Chondrocyte (in vitro differentiated cells): ENCODE measurements at regions not wholly inside any gene's neighbourhood (a gene's known extent, or its start where the extent isn't known, plus 50 kb on each side); places are given as distances from the start of the nearest gene placed in this dataset.

Source experiments
- DNase-seq: peaks from one replicate; pipeline ENCODE4 v3.0.0; 2021; ENCODE audit warnings: mixed read lengths, low spot score
- H3K27ac Mint-ChIP-seq: one replicate; pipeline ENCODE4 v1.8.0; 2021; ENCODE audit warnings: mild to moderate bottlenecking, moderate library complexity, mixed read lengths; ENCODE audit not compliant: unreplicated experiment
- H3K27me3 Mint-ChIP-seq: 2 replicates; pipeline ENCODE4 v1.8.0; 2021; ENCODE audit warnings: low read depth, mixed read lengths
- H3K36me3 Mint-ChIP-seq: 2 replicates; pipeline ENCODE4 v1.8.0; 2021; ENCODE audit warnings: low read depth, mixed read lengths
- H3K4me1 Mint-ChIP-seq: 2 replicates; pipeline ENCODE4 v1.8.0; 2021; ENCODE audit warnings: low read depth, mild to moderate bottlenecking, mixed read lengths
- H3K4me3 Mint-ChIP-seq: one replicate; pipeline ENCODE4 v1.8.0; 2021; ENCODE audit warnings: mild to moderate bottlenecking, moderate library complexity, mixed read lengths; ENCODE audit not compliant: unreplicated experiment
- H3K9me3 Mint-ChIP-seq: 2 replicates; pipeline ENCODE4 v1.8.0; 2021; ENCODE audit warnings: low read depth, mixed read lengths
- TF ChIP-seq, protein P1 (sequence below): fragments of 200-600 bp; sonication (generic); IDR thresholded peaks from 2 replicates; pipeline ENCODE4 v1.5.0; 2021; ENCODE audit warnings: antibody characterized with exemption, mild to moderate bottlenecking, moderate library complexity

DNA sequence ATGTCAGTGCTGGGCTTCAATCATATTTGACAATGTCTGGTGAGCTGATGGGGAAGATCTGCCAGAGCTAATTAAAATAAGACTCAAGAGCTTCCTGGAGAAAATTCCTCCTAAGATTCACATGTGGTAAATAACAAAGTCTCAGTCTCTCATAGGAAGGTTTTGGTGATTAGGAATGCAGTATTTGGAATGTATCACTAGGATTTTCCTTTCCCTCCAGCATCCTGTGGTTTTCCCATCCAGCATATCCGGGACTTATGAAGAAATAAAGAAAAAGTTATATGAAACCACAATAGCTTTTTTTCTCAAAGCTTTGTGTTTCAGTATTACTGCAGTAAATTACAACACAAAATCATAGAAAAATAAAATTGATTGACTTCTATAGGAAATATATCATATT is 1597.1 kb downstream of the ADGRL3 start:
- no peaks in the 10 kb centered on the region for H3K27me3 Mint-ChIP-seq
- no peak overlapping the region for H3K4me3 Mint-ChIP-seq
- peaks cover 2% of the 10 kb centered on the region for H3K9me3 Mint-ChIP-seq
- H3K36me3 Mint-ChIP-seq, result no peaks in the 10 kb centered on the region
- peaks cover 9% of the 10 kb centered on the region for H3K4me1 Mint-ChIP-seq
- TF ChIP-seq, protein P1, sequence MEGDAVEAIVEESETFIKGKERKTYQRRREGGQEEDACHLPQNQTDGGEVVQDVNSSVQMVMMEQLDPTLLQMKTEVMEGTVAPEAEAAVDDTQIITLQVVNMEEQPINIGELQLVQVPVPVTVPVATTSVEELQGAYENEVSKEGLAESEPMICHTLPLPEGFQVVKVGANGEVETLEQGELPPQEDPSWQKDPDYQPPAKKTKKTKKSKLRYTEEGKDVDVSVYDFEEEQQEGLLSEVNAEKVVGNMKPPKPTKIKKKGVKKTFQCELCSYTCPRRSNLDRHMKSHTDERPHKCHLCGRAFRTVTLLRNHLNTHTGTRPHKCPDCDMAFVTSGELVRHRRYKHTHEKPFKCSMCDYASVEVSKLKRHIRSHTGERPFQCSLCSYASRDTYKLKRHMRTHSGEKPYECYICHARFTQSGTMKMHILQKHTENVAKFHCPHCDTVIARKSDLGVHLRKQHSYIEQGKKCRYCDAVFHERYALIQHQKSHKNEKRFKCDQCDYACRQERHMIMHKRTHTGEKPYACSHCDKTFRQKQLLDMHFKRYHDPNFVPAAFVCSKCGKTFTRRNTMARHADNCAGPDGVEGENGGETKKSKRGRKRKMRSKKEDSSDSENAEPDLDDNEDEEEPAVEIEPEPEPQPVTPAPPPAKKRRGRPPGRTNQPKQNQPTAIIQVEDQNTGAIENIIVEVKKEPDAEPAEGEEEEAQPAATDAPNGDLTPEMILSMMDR, result no peak
- H3K27ac Mint-ChIP-seq, result no peak overlapping the region
- DNase-seq, result no peak

DNA sequence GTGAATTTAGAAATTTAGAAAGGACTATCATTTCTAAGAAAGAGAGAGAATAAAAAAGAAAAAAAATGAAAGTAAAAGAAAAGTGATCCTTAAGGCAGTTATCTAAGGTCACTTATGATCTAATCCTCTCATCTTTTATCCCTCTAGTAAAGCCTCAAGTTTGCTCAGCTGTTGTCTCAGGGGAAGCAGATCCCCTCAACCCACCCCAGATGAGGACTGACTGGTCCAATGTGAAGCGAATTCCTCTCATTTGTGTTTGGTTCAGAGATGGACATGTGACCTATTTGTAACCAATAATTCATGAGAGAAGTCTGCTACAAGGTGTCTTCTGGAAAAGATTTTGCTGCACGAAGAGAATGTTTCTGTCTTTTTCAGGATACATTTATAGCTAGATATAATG is 1591.3 kb downstream of the ADGRL3 start:
- H3K9me3 Mint-ChIP-seq, result no peaks in the 10 kb centered on the region
- no peak overlapping the region for H3K4me3 Mint-ChIP-seq
- H3K27me3 Mint-ChIP-seq, result no peaks in the 10 kb centered on the region
- DNase-seq, result no peak
- TF ChIP-seq, protein P1, result no peak
- H3K27ac Mint-ChIP-seq, result no peak overlapping the region
- H3K36me3 Mint-ChIP-seq, result no peaks in the 10 kb centered on the region
- no peaks in the 10 kb centered on the region for H3K4me1 Mint-ChIP-seq

DNA sequence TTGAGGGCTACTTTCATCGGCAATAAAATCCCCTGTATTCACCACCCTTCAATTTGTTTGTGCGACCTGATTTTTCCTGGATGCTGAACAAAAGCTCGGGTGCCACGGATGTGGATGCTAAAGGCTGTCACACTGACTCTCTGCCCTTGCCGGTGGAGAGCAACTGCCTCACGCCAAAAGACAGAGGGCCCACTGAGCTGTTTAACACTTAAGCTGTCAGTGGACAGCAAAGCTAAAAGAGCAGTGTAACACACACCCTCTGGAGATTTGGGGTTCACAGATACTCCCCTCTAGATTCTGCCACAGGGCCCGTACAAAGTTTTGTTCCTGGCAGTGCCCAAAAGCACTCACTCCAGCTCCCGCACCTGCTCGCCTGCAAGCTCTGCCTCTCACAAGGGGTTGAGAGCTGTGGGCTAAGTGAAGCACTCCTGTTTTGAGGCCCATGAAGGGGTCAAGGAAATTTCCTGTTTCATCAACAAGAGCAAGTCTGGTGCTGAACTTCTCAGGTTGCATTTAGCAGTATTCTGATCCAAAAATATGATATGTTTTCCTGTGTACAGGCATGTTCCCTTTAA is 1571.9 kb downstream of the ADGRL3 start:
- peaks cover 3% of the 10 kb centered on the region for H3K9me3 Mint-ChIP-seq
- H3K4me3 Mint-ChIP-seq, result no peak overlapping the region

DNA sequence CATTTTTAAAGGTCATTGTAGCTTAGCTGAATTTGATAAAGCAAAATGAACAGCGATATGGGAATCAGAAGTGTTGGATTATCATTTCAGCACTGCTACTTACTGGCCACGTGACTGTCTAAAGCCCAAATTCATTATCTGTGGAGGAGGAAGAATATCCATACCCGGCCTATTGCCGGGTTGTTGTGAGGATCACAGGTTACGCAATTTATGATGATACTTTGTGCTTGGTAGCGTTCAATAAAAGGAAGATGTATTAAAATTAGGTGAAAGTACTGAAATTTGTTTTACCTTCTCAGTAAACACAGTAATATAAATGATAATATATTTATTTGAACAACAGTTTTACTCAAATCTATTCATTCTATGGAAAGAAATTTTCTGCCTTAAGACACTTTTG is 1540.2 kb downstream of the ADGRL3 start:
- Mint-ChIP-seq H3K36me3 (peaks cover 1% of the 10 kb centered on the region), H3K27me3 (no peaks in the 10 kb centered on the region), H3K4me3 (no peak overlapping the region), H3K4me1 (no peaks in the 10 kb centered on the region), H3K27ac (no peak overlapping the region), H3K9me3 (peaks cover 17% of the 10 kb centered on the region)
- no peak for DNase-seq
- TF ChIP-seq, protein P1, result no peak

More for the DNA sequence above, 1571.9 kb downstream of the ADGRL3 start:
- Mint-ChIP-seq H3K4me1 (peaks cover 16% of the 10 kb centered on the region), H3K36me3 (no peaks in the 10 kb centered on the region), H3K27ac (no peak overlapping the region), H3K27me3 (no peaks in the 10 kb centered on the region)
- DNase-seq, result no peak
- TF ChIP-seq, protein P1, result no peak

- no peaks in the 10 kb centered on the region for H3K4me1 Mint-ChIP-seq
- H3K27ac Mint-ChIP-seq, result no peak overlapping the region
- no peak overlapping the region for H3K4me3 Mint-ChIP-seq
- no peak for DNase-seq
- peaks cover 18% of the 10 kb centered on the region for H3K9me3 Mint-ChIP-seq
- TF ChIP-seq, protein P1, result no peak
- peaks cover 7% of the 10 kb centered on the region for H3K36me3 Mint-ChIP-seq
- peaks cover 2% of the 10 kb centered on the region for H3K27me3 Mint-ChIP-seq
These were observed 1517.0 kb downstream of the ADGRL3 start for GRCh38 chr4:62717154-62717553.
